ENCODE measurements at regions not wholly inside any gene's neighbourhood (a gene's known extent, or its start where the extent isn't known, plus 50 kb on each side); places are given as distances from the start of the nearest gene placed in this dataset.

- Histone ChIP-seq H3K4me1 (no peaks in the 10 kb centered on the region), H3K27ac (no peak overlapping the region), H3K27me3 (peaks cover 0 to 30% (median 19%) of the 10 kb centered on the region in 7 donors), H3K4me3 (no peak overlapping the region), H3K36me3 (no peaks in the 10 kb centered on the region), H3K9me3 (no peaks in the 10 kb centered on the region)
- ATAC-seq (no peak), DNase-seq (no peak)
- TF ChIP-seq, protein P1, sequence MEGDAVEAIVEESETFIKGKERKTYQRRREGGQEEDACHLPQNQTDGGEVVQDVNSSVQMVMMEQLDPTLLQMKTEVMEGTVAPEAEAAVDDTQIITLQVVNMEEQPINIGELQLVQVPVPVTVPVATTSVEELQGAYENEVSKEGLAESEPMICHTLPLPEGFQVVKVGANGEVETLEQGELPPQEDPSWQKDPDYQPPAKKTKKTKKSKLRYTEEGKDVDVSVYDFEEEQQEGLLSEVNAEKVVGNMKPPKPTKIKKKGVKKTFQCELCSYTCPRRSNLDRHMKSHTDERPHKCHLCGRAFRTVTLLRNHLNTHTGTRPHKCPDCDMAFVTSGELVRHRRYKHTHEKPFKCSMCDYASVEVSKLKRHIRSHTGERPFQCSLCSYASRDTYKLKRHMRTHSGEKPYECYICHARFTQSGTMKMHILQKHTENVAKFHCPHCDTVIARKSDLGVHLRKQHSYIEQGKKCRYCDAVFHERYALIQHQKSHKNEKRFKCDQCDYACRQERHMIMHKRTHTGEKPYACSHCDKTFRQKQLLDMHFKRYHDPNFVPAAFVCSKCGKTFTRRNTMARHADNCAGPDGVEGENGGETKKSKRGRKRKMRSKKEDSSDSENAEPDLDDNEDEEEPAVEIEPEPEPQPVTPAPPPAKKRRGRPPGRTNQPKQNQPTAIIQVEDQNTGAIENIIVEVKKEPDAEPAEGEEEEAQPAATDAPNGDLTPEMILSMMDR (IDR thresholded peaks at IDR 0.05): no peak
- intact Hi-C loops (cut with DNase I): no loop called here
- 86 to 90% methylated on average over 15 of the region's 15 CpGs for WGBS, 2 donors
Observed at GRCh38 chr20:39135885-39136544, 173.9 kb downstream of the DHX35 start.

DNA sequence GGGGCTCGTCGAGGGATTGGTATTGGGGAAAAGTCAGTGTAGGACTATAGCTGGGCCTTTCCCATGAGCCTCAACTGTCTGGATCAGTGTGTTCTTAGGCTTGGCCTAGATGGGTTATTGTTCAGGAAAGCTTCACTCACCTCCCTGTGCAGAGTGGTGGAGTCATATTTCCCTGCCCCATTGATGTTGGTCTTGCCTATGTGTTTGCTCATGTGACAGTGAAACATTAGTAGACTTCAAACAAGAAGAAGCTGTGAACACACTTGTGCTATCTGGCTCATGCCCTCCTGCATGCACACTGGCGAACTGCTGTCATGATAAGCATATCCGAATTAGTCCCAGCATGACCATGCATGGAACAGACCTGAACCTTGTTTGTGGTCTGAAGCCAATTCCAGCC lies 171.1 kb downstream of the DHX35 start:
- ATAC-seq: no peak
- Histone ChIP-seq H3K9me3 (no peaks in the 10 kb centered on the region), H3K4me3 (no peak overlapping the region), H3K27ac (no peak overlapping the region), H3K4me1 (no peaks in the 10 kb centered on the region), H3K36me3 (no peaks in the 10 kb centered on the region), H3K27me3 (peaks cover 0 to 12% (median 4%) of the 10 kb centered on the region in 7 donors)
- WGBS, 2 donors: 86 to 90% methylated on average over 4 of the region's 4 CpGs
- intact Hi-C loops (cut with DNase I): no loop called here
- DNase-seq: no peak
- TF ChIP-seq, protein P1 (IDR thresholded peaks at IDR 0.05): no peak

DNA sequence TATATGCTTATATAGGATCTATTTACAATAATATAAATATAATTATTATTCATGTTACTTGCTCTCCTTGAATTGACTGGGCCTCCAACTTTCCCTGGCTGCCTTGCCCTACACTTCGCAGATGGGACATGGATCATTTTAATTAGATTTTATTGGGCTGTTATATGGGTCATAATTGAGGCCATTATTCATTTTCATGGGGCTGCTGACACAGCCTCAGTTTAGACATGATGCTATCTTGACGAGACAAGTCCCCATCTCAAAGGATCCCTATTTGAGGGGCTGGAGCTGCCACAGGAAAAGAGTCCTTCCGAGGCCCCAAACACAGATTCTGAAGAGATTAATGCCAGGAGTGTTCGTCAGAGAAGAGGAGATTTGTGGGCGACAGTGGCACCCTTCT lies 170.4 kb downstream of the DHX35 start:
- Histone ChIP-seq H3K27me3 (peaks cover 0 to 9% (median 0%) of the 10 kb centered on the region in 7 donors), H3K9me3 (no peaks in the 10 kb centered on the region), H3K4me1 (no peaks in the 10 kb centered on the region), H3K4me3 (no peak overlapping the region), H3K27ac (no peak overlapping the region), H3K36me3 (no peaks in the 10 kb centered on the region)
- ATAC-seq: no peak
- 83 to 88% methylated on average over 5 of the region's 5 CpGs for WGBS, 2 donors
- TF ChIP-seq, protein P1 (IDR thresholded peaks at IDR 0.05): no peak
- intact Hi-C loops (cut with DNase I): no loop called here
- no peak for DNase-seq

DNA sequence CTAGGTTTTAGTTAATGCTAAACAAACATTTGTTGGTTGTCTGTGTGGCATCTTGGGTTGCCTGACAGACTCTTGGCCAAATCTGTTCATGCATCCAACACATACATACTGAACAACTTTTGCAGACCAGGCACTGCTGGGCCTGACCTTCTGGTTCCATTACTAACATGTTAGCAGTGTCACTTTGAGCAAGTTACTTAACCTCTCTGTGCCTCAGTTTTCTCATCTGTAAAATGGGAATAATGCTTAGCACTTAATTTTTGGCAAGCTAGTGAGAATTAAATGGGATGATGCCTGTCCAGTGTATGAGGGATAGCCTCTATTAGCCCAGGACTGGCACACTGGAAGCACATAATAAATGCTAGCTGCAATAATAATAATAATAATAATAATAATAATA lies 169.9 kb downstream of the DHX35 start:
- no peaks in the 10 kb centered on the region for H3K9me3 ChIP-seq
- ATAC-seq (no peak), DNase-seq (no peak)
- TF ChIP-seq, protein P1 (IDR thresholded peaks at IDR 0.05): no peak
- H3K4me3 ChIP-seq: no peak overlapping the region
- H3K36me3 ChIP-seq: no peaks in the 10 kb centered on the region
- no peak overlapping the region for H3K27ac ChIP-seq
- intact Hi-C loops (cut with DNase I): no loop called here
- peaks cover 0 to 8% (median 0%) of the 10 kb centered on the region in 7 donors for H3K27me3 ChIP-seq
- H3K4me1 ChIP-seq: no peaks in the 10 kb centered on the region
